Upper lobe of left lung (tissue), 6 donors: ENCODE measurements at regions not wholly inside any gene's neighbourhood (a gene's known extent, or its start where the extent isn't known, plus 50 kb on each side); places are given as distances from the start of the nearest gene placed in this dataset.

ENCODE experiments used
- ATAC-seq, 2 donors: fragments of 200-7000 bp; cut with Tn5 transposase; one replicate each; pipeline ENCODE4 v1.9.1; 2022; ENCODE audit warnings: mild to moderate bottlenecking in 2 of 2, moderate library complexity in 2 of 2; ENCODE audit not compliant: low FRiP score in 2 of 2
- DNase-seq, 2 donors: peaks; one replicate each; pipeline ENCODE4 v3.0.0-alpha.2; 2019 to 2020
- H3K27ac ChIP-seq, 4 donors: fragments of 200-600 bp; sonication (generic); one replicate each; pipeline ENCODE4 v1.5.1; 2016 to 2019
- H3K27me3 ChIP-seq, 4 donors: fragments of 200-600 bp; sonication (generic); one replicate each; pipeline ENCODE4 v1.5.1; 2017 to 2019
- H3K36me3 ChIP-seq, 4 donors: fragments of 200-600 bp; sonication (generic); one replicate each; pipeline ENCODE4 v1.5.1; 2016 to 2019
- H3K4me1 ChIP-seq, 4 donors: fragments of 200-600 bp; sonication (generic); one replicate each; pipeline ENCODE4 v1.5.1; 2018 to 2019
- H3K4me3 ChIP-seq, 4 donors: fragments of 200-600 bp; sonication (generic); one replicate each; pipeline ENCODE4 v1.5.1; 2017 to 2019; ENCODE audit warnings: mild to moderate bottlenecking in 2 of 4, moderate library complexity in 1 of 4
- H3K9me3 ChIP-seq, 4 donors: fragments of 200-600 bp; sonication (generic); one replicate each; pipeline ENCODE4 v1.5.1; 2018 to 2019
- CTCF ChIP-seq, 6 experiments: fragments of 450-650 bp in 4 of 6; fragments of 200-600 bp in 2 of 6; sonication (generic) in 2 of 6; IDR thresholded peaks; one replicate each; pipeline ENCODE4 v1.5.1; 2016 to 2019; ENCODE audit warnings: antibody characterized with exemption in 6 of 6
- EP300 ChIP-seq, 4 donors: sonication (generic); formaldehyde crosslinking; IDR thresholded peaks; one replicate each; pipeline ENCODE4 v1.5.1; 2017; ENCODE audit warnings: antibody characterized with exemption in 4 of 4, control low read depth in 2 of 4
- POLR2A ChIP-seq, 4 donors: fragments of 450-650 bp; IDR thresholded peaks; one replicate each; pipeline ENCODE4 v1.5.1; 2016 to 2017; ENCODE audit warnings: antibody characterized with exemption in 4 of 4, mild to moderate bottlenecking in 2 of 4
- POLR2AphosphoS5 ChIP-seq, 2 donors: sonication (generic); formaldehyde crosslinking; IDR thresholded peaks; one replicate each; pipeline ENCODE4 v1.5.1; 2017; ENCODE audit warnings: antibody characterized with exemption in 2 of 2
- WGBS, 2 donors: methylation state at CpG; one replicate each; pipeline ENCODE4 v1.1.5; 2017 to 2018; 5-methylcytosine and 5-hydroxymethylcytosine counted together
- donor health status: DM: no; HTN: no; CAD: no; lungs with moderate emphysema.
- donor health status: DM: no; HTN: yes; CAD: no; lungs with severe emphysema.

GRCh38 chr2:166609183-166609959 lies 115.3 kb upstream of the SCN7A start:
- ATAC-seq: no peak
- H3K36me3 ChIP-seq: no peaks in the 10 kb centered on the region
- H3K4me3 ChIP-seq: no peak overlapping the region
- H3K27me3 ChIP-seq: no peaks in the 10 kb centered on the region
- peaks cover 0 to 3% (median 0%) of the 10 kb centered on the region in 4 donors for H3K9me3 ChIP-seq
- no peaks in the 10 kb centered on the region for H3K4me1 ChIP-seq
- H3K27ac ChIP-seq: no peak overlapping the region
- no peak for DNase-seq
- TF ChIP-seq EP300 (IDR thresholded peaks at IDR 0.05) (no peak), POLR2AphosphoS5 (IDR thresholded peaks at IDR 0.05) (no peak), CTCF (IDR thresholded peaks at IDR 0.05) (no peak), POLR2A (IDR thresholded peaks at IDR 0.05) (no peak)
- 69 to 75% methylated on average over 20 to 24 of the region's 24 CpGs for WGBS, 2 donors

GRCh38 chr2:166607880-166608279 lies 113.8 kb upstream of the SCN7A start:
- no peak for TF ChIP-seq CTCF (IDR thresholded peaks at IDR 0.05)
- no peak for TF ChIP-seq POLR2AphosphoS5 (IDR thresholded peaks at IDR 0.05)
- TF ChIP-seq POLR2A (IDR thresholded peaks at IDR 0.05): no peak
- no peak for TF ChIP-seq EP300 (IDR thresholded peaks at IDR 0.05)
- Histone ChIP-seq H3K27me3 (no peaks in the 10 kb centered on the region), H3K36me3 (no peaks in the 10 kb centered on the region), H3K9me3 (peaks cover 0 to 3% (median 0%) of the 10 kb centered on the region in 4 donors), H3K4me1 (no peaks in the 10 kb centered on the region), H3K27ac (no peak overlapping the region), H3K4me3 (no peak overlapping the region)
- WGBS, 2 donors: 92 to 94% methylated on average over 2 of the region's 2 CpGs
- ATAC-seq: no peak
- no peak for DNase-seq

GRCh38 chr2:166593403-166593802 lies 99.4 kb upstream of the SCN7A start:
- Histone ChIP-seq H3K27me3 (no peaks in the 10 kb centered on the region), H3K4me1 (no peaks in the 10 kb centered on the region), H3K27ac (no peak overlapping the region), H3K9me3 (peaks cover 0 to 9% (median 7%) of the 10 kb centered on the region in 4 donors), H3K4me3 (no peak overlapping the region), H3K36me3 (no peaks in the 10 kb centered on the region)
- no peak for ATAC-seq
- no peak for DNase-seq
- TF ChIP-seq POLR2AphosphoS5 (IDR thresholded peaks at IDR 0.05) (no peak), POLR2A (IDR thresholded peaks at IDR 0.05) (no peak), EP300 (IDR thresholded peaks at IDR 0.05) (no peak), CTCF (IDR thresholded peaks at IDR 0.05) (no peak)
- WGBS, 2 donors: 75 to 83% methylated on average over 1 of the region's 1 CpG

- no peak for TF ChIP-seq POLR2AphosphoS5 (IDR thresholded peaks at IDR 0.05)
- TF ChIP-seq CTCF (IDR thresholded peaks at IDR 0.05): no peak
- TF ChIP-seq POLR2A (IDR thresholded peaks at IDR 0.05): no peak
- TF ChIP-seq EP300 (IDR thresholded peaks at IDR 0.05): no peak
- ATAC-seq (no peak), DNase-seq (no peak)
- Histone ChIP-seq H3K4me1 (no peaks in the 10 kb centered on the region), H3K27me3 (no peaks in the 10 kb centered on the region), H3K27ac (no peak overlapping the region), H3K9me3 (peaks cover 0 to 5% (median 4%) of the 10 kb centered on the region in 4 donors), H3K36me3 (no peaks in the 10 kb centered on the region), H3K4me3 (no peak overlapping the region)
- WGBS, 2 donors: 91 to 92% methylated on average over 3 of the region's 3 CpGs
Observed at GRCh38 chr2:166592750-166593149, 98.7 kb upstream of the SCN7A start.

- Histone ChIP-seq H3K27ac (no peak overlapping the region), H3K27me3 (no peaks in the 10 kb centered on the region), H3K9me3 (no peaks in the 10 kb centered on the region), H3K4me1 (no peaks in the 10 kb centered on the region), H3K36me3 (no peaks in the 10 kb centered on the region), H3K4me3 (no peak overlapping the region)
- TF ChIP-seq POLR2AphosphoS5 (IDR thresholded peaks at IDR 0.05) (no peak), EP300 (IDR thresholded peaks at IDR 0.05) (no peak), POLR2A (IDR thresholded peaks at IDR 0.05) (no peak), CTCF (IDR thresholded peaks at IDR 0.05) (no peak)
- 0% methylated on average over 1 of the region's 1 CpG for WGBS, 2 donors
- no peak for ATAC-seq
- DNase-seq: no peak
Observed at GRCh38 chr2:166591226-166591625, 97.2 kb upstream of the SCN7A start.
